LNCAP (cell line): ENCODE measurements at regions not wholly inside any gene's neighbourhood (a gene's known extent, or its start where the extent isn't known, plus 50 kb on each side); places are given as distances from the start of the nearest gene placed in this dataset.

Experiments
- TF ChIP-seq, protein P1 (sequence below): fragments of 450-650 bp; IDR thresholded peaks from 2 replicates; pipeline ENCODE4 v1.5.1; 2017; ENCODE audit warnings: mild to moderate bottlenecking

DNA sequence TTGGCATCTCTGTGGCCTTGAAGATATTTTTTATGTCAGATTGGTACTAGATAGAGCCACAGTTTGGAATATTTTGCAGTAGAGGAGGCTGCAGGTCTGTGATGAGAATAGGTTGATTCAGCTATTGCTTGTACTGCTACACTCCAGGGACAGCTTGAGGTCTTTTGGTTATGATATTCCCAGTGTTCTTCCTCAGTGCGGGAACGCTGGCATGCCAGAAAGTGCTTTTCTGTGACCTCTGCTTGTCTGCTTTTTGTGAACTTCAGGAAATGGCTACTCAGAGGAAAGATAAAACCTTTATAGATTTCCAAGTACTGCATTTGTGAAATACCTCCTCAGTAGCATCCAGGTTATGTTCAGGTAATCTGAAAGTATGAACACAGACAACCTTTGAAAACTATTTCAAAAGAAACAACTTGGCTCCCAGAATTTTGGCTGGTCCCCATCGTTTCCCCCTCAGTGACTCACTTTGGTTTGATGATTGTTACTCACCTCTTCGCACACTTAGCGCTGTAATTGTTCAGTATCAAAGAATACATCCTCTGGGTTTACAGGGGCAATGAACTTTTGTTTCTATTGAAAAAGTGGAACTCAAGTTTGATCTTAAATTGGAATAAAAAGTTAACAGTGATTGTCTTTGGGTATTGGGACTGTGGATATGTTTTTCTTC is 191.4 kb downstream of the HIPK3 start:
- TF ChIP-seq, protein P1, sequence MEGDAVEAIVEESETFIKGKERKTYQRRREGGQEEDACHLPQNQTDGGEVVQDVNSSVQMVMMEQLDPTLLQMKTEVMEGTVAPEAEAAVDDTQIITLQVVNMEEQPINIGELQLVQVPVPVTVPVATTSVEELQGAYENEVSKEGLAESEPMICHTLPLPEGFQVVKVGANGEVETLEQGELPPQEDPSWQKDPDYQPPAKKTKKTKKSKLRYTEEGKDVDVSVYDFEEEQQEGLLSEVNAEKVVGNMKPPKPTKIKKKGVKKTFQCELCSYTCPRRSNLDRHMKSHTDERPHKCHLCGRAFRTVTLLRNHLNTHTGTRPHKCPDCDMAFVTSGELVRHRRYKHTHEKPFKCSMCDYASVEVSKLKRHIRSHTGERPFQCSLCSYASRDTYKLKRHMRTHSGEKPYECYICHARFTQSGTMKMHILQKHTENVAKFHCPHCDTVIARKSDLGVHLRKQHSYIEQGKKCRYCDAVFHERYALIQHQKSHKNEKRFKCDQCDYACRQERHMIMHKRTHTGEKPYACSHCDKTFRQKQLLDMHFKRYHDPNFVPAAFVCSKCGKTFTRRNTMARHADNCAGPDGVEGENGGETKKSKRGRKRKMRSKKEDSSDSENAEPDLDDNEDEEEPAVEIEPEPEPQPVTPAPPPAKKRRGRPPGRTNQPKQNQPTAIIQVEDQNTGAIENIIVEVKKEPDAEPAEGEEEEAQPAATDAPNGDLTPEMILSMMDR = no peak

DNA sequence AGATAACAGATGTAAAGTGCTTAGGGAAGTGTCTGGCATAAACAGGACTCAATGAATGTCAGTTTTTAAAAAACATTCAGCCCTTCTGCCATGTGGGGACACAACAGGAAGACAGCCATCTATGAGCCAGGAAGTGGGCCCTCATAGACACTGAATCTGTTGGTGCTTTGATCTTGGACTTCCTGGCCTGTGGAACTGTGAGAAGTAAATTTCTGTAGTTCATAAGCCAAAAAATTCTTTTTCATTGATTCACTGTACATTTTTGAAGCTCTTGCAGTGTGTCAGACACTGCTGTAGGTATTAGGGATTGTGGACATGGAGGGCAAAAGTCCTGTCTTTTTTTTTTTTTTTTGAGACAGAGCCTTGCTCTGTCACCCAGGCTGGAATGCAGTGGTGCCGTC is 188.6 kb downstream of the HIPK3 start:
- TF ChIP-seq, protein P1 = no peak

DNA sequence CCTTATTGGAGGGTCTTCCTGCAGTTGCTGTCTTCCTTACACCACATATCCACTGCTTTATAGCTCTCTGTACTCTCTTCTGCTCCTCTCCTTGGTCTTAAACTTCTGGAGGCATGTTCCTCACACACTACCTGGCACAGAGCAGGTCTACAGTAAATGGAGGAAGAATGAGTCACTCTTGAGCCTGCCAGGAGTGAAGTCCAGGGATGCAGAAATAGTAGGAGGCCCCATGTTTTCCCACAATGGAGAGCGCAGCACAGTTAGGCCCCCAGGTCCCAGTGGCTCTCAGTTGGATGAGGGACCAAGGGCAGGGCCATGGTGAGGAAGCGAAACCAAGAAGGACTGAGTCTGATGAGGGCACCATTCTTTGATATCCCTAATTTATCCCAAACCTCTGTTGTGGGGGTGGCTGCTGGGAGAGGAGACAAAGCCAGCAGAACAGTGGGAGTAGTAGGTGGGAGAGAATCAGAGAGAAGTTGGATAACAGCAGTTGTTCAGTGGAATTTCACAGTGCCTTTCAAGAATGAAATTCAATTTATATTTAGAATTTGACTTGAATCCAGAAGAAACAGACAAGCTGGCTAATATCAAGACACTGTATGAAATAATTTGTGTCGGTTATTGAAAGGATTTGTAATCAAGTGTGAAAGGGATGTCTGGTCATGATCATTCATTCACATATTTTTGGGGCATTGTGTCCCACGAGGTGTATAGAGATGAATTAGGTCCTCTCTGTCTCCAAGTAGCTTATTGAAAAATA is 187.8 kb downstream of the HIPK3 start:
- TF ChIP-seq, protein P1 = no peak

DNA sequence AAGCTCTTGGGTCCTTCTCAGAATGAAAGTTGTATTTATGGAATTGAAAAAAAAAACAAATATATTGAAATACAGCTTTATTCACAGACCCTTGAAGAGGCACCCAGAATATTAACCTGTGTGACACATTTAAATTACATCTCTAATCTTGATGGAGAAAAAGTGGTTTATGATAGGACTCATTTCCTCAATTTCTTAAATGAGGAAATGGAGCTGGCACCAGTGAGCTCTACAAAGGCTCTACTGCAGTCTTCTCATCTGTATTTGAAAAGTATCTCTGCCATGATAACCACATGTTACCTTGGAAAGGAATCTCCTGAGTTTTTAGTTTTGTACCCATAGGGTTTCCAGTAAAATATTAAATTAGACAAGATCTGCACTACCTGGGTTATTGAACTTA is 186.5 kb downstream of the HIPK3 start:
- TF ChIP-seq, protein P1 = no peak

DNA sequence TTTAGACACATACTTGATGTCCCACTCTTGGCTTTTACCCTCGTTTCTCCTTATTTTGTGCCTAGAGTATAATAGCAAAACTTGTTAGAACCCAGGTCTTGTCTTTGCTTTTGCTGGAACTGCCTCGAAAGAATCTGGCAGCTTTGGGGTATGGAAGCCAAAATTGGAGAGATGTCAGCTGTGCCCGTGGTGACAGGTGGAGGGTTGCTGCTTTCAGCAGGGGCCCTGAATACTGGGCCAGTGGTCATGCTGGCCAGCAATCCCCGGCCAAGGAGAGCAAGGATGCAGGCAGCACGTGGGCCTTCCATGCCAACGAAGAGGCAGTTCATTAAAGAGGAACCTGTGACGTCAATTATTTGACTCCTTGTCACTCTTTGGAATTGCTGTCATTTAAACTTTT is 181.1 kb downstream of the HIPK3 start:
- TF ChIP-seq, protein P1 = no peak

DNA sequence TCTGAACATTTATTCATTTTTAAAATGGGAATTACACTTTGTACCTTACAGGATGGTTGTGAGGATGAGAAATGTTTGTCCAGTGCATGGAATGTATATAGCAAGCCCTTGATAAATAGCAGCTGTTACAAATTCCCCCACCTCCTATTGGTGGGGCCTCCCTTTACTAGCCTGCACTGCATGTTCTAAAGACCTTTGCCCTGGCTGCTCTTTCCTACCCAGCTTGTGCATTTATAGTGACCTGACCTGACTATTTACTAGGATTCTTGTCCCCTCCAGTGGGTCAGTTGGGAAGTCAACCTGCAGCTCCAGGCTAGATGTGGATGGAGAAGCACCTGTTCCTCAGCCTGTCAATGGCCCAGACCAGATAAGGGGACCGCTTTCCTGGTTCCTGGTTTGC is 180.3 kb downstream of the HIPK3 start:
- TF ChIP-seq, protein P1 = no peak

DNA sequence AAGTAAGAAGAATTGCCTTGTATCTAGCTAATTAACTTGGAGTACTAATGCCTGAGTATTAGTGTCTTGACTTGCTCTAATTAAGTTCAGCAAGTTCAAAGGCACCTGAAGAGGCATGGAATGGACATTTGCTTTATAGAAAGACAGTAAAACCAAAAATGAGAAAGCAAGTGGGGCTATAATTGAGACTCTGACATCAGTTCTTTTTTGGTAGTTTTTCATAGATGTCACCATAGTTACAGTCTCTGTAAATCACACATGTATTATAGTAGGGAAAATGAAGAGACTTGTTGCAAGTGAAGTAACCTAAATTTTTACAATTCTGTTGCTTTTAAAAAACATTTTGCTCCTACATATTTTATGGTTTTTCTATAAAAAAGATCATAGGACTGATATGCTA is 178.0 kb downstream of the HIPK3 start:
- TF ChIP-seq, protein P1 = no peak
